ENCODE measurements at regions not wholly inside any gene's neighbourhood (a gene's known extent, or its start where the extent isn't known, plus 50 kb on each side); places are given as distances from the start of the nearest gene placed in this dataset.

DNA sequence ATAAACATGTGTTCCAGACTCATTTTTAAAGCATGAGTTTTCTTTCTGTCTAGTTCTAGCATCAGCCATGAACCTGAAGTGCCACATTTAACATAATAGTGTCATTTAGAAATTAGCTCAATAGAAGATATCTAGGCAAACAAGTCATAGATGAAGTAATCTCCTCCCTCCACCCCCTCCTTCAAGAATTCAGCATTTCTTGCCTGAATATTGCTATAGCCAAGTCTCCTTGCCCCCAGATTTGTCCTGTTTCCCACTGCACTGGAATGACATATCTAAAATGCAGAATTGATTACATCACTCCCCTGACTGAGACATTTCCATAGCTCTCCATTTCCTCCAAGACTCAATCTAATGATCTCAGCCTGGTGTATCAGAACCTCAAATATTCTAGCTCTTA is 134.9 kb upstream of the BACH2 start:
- Histone ChIP-seq H3K36me3 (ENCODE audit: control insufficient read depth, insufficient read depth, low read length) (no peaks in the 10 kb centered on the region), H3K9me3 (ENCODE audit: control insufficient read depth, low read length) (peaks cover 52% of the 10 kb centered on the region), H3K27ac (ENCODE audit: low read depth, low read length) (no peak overlapping the region), H3K27me3 (ENCODE audit: control insufficient read depth, insufficient read depth, low read length, poor library complexity, severe bottlenecking) (no peaks in the 10 kb centered on the region), H3K9ac (ENCODE audit: extremely low read depth, low read length, poor library complexity, severe bottlenecking) (no peak overlapping the region), H3K4me1 (ENCODE audit: control insufficient read depth, insufficient read depth, low read length) (no peaks in the 10 kb centered on the region), H3K4me3 (ENCODE audit: low read length) (no peak overlapping the region)
- Mint-ChIP-seq H3K9me3 (peaks cover 34% of the 10 kb centered on the region), H3K27me3 (ENCODE audit: insufficient read depth) (no peaks in the 10 kb centered on the region), H3K4me3 (no peak overlapping the region), H3K4me1 (peaks cover 18% of the 10 kb centered on the region), H3K27ac (no peak overlapping the region), H3K36me3 (ENCODE audit: low read depth) (no peaks in the 10 kb centered on the region)
- TF ChIP-seq, protein P1, sequence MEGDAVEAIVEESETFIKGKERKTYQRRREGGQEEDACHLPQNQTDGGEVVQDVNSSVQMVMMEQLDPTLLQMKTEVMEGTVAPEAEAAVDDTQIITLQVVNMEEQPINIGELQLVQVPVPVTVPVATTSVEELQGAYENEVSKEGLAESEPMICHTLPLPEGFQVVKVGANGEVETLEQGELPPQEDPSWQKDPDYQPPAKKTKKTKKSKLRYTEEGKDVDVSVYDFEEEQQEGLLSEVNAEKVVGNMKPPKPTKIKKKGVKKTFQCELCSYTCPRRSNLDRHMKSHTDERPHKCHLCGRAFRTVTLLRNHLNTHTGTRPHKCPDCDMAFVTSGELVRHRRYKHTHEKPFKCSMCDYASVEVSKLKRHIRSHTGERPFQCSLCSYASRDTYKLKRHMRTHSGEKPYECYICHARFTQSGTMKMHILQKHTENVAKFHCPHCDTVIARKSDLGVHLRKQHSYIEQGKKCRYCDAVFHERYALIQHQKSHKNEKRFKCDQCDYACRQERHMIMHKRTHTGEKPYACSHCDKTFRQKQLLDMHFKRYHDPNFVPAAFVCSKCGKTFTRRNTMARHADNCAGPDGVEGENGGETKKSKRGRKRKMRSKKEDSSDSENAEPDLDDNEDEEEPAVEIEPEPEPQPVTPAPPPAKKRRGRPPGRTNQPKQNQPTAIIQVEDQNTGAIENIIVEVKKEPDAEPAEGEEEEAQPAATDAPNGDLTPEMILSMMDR (conservative IDR thresholded peaks at IDR 0.05) = no peak
- no peak for DNase-seq

DNA sequence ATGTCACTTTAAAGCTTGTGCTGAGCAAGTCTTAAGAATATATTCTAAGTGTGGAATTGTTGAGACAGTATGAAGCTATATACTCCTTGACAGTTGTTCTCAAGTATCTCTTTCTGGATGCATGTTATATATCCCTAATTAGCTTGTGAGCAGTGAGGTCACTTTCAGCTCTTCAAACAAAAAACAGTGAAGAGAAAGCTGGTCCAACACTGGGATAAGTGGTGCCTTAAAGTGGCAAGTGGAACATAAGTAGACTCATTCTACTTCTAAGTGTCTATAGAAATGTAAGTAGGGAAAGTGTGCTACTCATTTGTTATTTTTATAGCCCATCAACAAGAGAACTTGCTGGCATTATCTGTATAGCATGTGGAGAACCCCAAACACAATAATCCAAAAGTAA is 133.1 kb upstream of the BACH2 start:
- Mint-ChIP-seq H3K4me1 (peaks cover 3% of the 10 kb centered on the region), H3K36me3 (ENCODE audit: low read depth) (no peaks in the 10 kb centered on the region), H3K27ac (no peak overlapping the region), H3K9me3 (peaks cover 34% of the 10 kb centered on the region), H3K27me3 (ENCODE audit: insufficient read depth) (no peaks in the 10 kb centered on the region), H3K4me3 (no peak overlapping the region)
- H3K4me1 ChIP-seq (ENCODE audit: control insufficient read depth, insufficient read depth, low read length) = no peaks in the 10 kb centered on the region
- no peak for DNase-seq
- H3K27ac ChIP-seq (ENCODE audit: low read depth, low read length) = no peak overlapping the region
- no peaks in the 10 kb centered on the region for H3K36me3 ChIP-seq (ENCODE audit: control insufficient read depth, insufficient read depth, low read length)
- H3K4me3 ChIP-seq (ENCODE audit: low read length) = no peak overlapping the region
- no peak overlapping the region for H3K9ac ChIP-seq (ENCODE audit: extremely low read depth, low read length, poor library complexity, severe bottlenecking)
- TF ChIP-seq, protein P1 (conservative IDR thresholded peaks at IDR 0.05) = no peak
- H3K9me3 ChIP-seq (ENCODE audit: control insufficient read depth, low read length) = peaks cover 52% of the 10 kb centered on the region
- H3K27me3 ChIP-seq (ENCODE audit: control insufficient read depth, insufficient read depth, low read length, poor library complexity, severe bottlenecking) = no peaks in the 10 kb centered on the region

DNA sequence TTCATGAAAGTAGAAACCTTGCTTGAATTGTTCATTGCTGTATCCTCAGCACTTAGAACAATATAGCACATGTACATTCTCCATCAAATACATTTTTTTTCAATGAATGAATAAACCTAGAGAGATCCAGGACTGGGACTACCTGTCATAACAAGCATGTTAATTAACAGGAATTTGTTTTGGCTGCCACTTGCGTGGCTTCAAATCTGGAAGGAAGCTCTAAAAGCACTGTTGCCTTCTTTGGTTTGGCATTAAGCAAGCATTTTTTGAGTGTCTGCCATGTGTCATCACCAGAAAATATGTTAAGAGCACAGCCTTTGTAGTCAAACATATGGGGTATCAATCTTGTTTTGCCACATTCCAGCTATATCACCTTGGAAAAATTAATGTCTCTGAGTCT is 131.9 kb upstream of the BACH2 start:
- H3K9ac ChIP-seq (ENCODE audit: extremely low read depth, low read length, poor library complexity, severe bottlenecking) = no peak overlapping the region
- 89 to 94% methylated on average over 1 of the region's 1 CpG for WGBS, 2 experiments (ENCODE audit: insufficient coverage in 1 of 2, insufficient read length in 1 of 2)
- H3K36me3 ChIP-seq (ENCODE audit: control insufficient read depth, insufficient read depth, low read length) = no peaks in the 10 kb centered on the region
- no peaks in the 10 kb centered on the region for H3K4me1 ChIP-seq (ENCODE audit: control insufficient read depth, insufficient read depth, low read length)
- peaks cover 43% of the 10 kb centered on the region for H3K9me3 ChIP-seq (ENCODE audit: control insufficient read depth, low read length)
- Mint-ChIP-seq H3K36me3 (ENCODE audit: low read depth) (no peaks in the 10 kb centered on the region), H3K9me3 (peaks cover 28% of the 10 kb centered on the region), H3K4me1 (no peaks in the 10 kb centered on the region), H3K27me3 (ENCODE audit: insufficient read depth) (no peaks in the 10 kb centered on the region), H3K27ac (no peak overlapping the region), H3K4me3 (no peak overlapping the region)
- H3K27me3 ChIP-seq (ENCODE audit: control insufficient read depth, insufficient read depth, low read length, poor library complexity, severe bottlenecking) = no peaks in the 10 kb centered on the region
- no peak overlapping the region for H3K4me3 ChIP-seq (ENCODE audit: low read length)
- TF ChIP-seq, protein P1 (conservative IDR thresholded peaks at IDR 0.05) = no peak
- DNase-seq = no peak
- no peak overlapping the region for H3K27ac ChIP-seq (ENCODE audit: low read depth, low read length)
